Left hindlimb (tissue), 1 donor: ENCODE measurements at regions not wholly inside any gene's neighbourhood (a gene's known extent, or its start where the extent isn't known, plus 50 kb on each side); places are given as distances from the start of the nearest gene placed in this dataset.

Experiments
- DNase-seq: peaks from one replicate; pipeline ENCODE4 v3.0.0-alpha.2; 2018

DNA sequence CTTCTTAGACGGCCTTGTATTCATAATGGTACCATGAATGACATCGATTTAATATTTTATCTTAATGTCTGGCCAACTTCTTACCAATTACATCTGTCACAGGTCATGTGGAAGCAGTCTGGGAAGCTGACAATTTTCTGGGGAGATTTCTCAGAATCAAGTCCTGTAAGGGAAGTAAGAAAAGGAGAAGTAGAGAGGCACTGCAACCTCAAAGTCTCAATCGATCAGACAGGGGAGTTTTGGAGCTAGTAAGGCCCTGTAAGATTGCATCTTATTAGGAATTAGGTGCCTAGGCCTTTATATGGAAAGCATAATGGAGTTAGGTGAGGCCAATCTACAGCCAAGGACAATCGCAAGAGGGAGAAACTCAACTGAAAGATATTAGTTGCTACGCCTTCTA is 694.6 kb upstream of the SORCS1 start:
- no peak for DNase-seq

DNA sequence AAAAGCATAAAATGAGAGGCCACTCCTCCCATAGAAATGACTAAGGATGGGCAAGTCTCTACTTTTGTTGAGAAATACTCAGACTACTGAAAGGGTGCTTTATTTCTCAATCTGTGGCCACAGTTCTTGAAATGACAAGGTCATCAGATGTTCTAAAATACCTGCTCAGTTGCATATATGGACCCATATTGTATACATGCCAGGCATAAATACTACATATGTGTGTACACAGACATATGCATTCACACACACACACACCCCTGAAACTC is 691.5 kb upstream of the SORCS1 start:
- no peak for DNase-seq

DNA sequence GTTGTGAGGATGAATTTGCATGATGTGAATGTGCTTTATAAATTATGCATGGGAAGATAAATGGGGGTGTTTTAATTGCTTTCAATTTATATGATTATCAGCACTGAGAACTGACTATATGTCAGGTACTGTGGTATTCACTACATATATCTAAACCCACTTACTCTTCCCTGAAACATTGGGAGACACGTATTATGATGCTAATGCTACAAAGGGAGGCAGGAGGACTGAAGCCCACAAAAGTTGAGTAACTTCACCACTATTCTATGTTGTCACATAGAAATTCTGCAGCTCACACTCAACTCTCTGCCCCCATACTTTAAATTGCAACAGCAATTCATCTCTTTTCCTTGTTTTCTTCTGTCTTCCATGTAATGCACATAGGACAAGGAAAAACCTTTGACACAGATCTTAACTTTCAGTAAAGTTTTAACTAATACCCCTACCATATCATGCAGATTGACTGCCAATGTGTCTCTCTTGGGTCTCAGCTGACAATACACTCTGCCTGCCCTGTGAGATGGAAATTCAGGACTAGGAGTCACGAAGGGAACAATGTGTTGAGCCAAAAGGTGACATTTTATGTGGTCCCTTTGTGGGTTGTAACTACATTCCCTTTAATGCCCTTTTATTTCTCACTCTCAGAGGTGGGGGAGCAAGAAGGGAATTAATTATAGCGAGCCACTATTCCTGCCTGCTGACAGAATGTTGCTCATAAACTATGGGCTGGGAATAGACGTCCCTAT is 691.0 kb upstream of the SORCS1 start:
- DNase-seq, result no peak

DNA sequence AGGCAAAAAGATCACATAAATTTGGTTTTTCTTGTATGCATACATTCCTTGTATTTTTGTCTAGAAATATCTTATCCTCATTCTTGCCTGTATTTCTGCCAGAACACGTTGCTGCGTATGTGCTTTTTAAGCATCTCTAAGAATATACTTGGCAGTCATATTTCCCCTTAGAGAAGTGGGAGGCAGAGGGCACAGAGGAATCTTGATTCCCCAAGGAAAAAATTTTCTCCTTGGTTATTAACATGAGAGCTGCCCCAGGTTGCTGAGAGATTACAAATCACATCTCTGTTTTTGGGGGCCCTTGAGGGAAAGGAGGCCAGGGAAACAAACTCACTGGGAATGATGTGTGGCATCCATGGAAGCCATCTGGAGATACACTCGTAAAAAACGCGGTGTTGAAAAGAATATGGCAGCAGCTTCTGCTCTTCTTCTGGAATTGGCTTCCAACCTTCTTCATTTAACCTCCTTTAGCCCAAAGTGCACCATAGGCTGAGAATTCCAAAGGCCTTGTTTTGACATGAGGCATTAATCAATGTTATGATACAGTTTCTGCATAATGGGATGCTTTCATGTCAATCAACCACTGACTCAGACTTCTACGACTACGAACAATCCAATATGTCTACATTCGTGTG is 684.3 kb upstream of the SORCS1 start:
- no peak for DNase-seq

DNA sequence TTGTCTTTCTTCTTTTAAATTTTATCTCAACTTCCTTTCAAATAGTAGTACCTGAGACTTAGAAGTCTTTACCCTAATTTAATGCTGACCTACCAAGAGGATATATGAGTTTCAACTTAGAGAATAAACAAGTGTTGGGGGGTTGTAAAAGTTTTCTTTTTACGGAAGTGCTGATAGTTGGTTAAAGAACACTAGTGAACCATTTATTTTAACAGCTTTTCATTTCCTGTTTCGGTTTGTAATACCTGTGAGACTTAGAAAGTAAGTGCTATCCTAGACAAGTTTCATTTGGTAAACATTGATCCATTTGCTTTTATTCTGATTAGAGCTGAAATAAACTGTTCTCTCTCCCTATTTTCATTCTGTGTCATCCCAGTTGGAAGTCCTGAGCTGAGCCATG is 683.1 kb upstream of the SORCS1 start:
- no peak for DNase-seq

DNA sequence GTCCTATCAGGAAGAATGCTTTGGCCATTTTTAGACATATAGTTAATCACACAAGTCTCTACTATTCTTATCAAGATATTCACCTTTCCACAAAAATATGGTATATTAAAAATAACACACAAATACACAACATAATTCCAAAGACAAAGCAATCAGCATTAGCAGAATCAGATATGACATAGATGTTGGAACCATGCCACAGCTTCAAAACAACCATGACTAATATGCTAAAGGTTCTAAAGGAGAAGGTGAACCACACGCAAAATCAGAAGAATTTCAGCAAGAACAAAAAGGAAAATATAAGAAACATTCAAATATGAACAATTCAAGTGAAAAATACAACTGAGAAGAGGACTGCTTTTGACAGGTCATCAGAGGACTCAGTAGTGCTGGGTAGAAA is 670.2 kb upstream of the SORCS1 start:
- DNase-seq, result no peak

DNA sequence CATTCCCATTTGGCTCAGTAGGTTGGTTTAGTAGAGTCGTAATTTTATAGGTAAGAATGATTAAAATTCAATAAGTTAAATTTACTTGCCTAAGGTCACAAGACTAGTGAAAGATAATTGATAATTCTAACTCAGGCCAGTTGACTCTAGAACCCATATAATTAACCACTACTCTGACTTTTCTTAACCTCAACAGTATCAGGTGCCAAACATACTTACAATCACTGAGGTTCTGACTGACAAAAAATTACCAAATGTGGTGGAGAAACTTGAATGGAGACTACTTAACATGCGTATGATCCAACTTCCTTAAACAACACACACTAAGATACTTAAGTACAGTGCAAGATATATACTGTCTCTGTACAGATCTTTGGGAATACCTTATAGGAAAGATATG is 667.3 kb upstream of the SORCS1 start:
- DNase-seq, result no peak

DNA sequence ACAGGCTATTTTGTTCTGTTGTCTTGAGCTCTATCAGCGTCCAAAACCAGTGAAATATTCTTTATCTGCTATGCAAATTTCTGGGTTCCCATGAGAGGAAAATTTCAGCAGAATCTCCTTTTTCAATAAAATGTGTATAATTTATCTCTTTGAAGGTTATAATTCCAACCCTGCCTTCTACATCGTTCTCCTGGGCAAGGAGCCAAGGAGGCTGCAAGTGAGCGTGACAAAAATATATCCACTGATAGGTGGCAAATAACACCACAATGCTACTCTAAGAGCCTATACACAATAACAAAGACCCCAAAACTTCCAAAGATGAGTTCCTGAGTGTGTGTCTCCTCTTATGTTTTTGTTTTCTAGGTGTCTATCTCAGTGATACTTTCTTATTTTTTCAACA is 664.7 kb upstream of the SORCS1 start:
- DNase-seq, result no peak

DNA sequence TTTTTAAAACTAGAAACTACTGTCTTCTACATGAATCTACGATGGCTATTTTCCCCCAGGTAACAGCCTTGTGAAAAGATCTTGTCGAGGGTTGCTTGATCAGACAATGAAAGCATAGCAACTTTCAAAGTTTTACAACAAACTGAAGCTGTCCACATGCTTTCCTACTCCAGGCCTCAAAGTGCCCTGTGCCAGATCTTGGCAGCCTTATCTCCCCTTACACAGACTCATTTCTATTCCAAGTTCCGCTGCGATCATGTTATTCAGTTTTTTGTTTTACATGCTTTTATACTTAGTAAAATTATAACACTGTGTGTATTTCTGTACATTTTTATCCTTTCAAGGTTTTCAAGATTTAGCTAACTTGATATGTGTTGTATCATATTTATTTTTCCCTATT is 661.7 kb upstream of the SORCS1 start:
- DNase-seq, result no peak

DNA sequence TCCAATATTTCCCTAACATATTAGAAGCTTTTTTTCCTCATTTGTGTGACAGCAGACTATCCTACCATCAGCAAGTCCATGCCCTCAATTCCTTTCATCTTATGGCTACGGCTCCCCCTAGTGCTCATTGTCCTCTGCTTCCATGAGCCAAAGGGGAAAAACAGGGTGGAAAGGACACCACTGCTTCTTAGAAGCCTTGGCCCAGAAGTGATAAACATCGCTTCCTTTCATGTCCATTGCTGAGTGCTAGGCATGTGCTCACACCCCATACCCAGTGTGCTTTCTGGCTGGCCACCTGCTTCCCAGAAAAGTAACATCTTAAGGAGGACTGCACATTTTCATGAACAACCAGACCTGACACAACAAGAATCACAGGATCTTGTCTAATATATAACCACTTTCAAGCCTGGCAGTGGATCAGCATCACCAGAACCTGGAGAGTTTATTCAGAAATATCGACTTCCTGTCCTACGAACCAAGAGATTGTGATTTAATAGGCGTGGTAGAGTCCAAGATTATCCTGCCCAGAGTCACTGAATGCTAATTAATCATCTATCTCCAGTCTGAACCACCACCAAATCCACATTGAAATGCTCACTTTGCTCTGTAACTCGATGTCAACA is 650.5 kb upstream of the SORCS1 start:
- DNase-seq, result peak; percentile 34

DNA sequence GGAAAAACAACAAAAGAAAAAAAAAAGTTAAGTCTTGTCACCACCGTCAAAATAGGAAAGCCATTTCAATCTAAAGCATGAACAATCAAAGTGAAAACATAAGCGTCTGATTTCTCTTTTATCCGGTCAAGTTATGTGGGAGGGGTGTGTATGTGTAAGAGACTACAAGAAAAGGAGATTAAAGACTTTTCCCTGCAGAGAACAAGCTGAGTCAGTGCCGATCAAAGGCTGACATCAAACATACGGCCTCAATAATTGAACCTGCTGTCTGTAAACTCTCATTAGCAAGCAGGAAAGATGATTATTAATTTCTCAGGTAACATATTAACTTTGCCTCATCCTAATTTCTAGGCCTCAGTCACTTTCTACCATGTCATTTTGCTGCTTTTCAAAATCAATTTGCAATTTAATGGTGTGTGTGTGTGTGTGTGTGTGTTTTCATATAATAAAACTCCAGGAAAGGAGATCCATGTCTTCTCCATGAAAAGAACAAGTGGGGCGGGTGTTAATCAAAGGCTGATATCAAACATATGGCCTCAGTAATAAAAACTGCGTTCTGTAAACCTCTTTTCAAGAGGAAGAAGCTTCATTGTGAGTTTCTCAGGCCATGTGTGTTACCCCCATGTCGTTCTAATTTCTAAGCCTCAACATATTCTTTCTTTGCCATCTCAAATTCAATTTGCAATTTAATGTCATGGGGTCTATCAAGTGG is 649.1 kb upstream of the SORCS1 start:
- no peak for DNase-seq

DNA sequence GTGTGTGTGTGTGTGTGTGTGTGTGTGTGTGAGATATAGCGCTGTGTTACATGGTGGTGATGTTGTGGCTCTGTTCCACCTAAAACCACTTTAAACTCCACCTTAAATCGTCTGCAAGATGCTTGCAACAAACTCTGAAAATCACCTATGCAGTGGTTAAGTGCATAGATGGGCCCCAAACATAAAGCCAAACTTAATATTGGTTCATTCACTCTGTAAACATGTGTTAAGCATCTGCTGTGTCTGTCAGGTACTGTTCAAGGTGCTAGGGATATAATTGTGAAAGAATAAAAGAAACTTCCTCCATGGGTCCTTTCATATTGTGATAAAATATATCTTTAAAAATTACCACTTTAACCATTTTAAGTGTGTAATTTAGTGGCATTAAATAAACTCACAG is 645.4 kb upstream of the SORCS1 start:
- DNase-seq, result no peak

DNA sequence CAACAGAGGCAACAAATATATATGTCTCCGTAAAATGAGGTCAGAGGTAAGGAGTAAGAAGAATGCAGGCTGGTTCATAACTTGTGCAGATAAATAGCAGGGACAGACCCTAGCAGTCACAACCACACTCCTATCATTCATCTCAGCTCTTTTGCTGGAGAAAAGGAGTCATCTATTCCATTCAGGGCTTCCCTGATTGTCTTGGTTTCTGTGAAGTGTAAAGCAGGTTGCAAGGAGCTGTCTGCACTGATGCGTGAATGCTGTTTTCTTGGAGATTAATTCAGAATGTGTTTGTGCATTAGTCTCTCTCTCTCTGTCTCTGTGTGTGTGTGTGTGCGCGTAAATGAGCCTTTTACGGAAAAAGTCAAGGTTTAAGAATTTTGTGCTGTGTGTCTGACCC is 643.3 kb upstream of the SORCS1 start:
- DNase-seq, result no peak

DNA sequence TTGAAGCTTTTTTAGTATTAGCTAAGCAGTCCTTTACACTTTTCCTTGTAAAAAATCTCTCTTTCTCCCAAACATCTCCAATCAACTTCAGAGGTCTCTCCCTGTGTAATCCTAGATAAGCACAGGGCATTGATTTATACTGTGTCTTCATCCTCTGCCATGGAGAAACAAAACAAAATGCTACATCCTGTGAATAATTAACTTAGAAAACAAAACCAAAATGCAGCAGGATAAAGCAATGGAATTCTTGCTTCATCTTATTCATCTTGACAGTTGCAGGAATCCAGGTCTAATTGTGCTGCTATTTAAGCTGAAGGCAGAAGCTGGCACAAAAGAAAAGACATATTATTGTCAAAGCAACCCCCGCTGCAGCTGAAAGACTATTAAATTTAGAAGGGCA is 641.5 kb upstream of the SORCS1 start:
- no peak for DNase-seq

DNA sequence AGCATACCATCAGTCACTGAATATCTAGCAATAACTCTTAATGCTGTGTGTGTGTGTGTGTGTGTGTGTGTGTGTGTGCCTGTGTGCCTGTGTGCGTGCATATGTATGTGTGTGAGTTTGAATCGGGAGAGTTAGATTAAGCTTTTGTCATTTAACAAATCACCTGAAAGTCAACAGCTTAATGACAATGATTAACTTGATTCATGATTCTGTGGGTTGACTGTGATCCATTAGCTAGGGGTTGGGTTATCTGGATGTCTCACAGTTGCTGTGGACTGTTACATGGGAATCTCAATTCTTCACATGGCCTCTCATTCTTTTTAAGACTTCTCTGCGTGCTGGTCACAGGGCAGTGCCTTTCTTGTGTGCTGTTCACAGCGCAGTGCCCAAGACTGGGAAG is 639.0 kb upstream of the SORCS1 start:
- no peak for DNase-seq

DNA sequence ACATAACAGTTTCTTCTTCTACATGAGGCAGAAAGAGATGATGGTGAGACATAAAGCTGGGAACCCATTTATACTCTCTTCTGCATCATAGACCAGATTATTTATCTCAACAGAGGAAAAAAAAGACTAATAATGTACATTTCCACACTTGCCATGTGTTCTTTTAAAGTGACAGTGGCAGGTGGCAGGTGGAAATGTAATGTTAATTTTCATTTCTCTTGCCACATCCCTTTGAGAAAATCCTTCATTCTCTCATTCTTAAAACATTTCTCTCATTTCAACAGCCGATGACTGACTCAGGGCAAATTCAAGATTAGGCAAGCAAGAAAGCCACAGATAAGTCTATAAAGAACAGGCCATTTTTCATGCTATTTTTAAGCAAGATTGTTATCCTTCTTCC is 635.6 kb upstream of the SORCS1 start:
- DNase-seq, result no peak

DNA sequence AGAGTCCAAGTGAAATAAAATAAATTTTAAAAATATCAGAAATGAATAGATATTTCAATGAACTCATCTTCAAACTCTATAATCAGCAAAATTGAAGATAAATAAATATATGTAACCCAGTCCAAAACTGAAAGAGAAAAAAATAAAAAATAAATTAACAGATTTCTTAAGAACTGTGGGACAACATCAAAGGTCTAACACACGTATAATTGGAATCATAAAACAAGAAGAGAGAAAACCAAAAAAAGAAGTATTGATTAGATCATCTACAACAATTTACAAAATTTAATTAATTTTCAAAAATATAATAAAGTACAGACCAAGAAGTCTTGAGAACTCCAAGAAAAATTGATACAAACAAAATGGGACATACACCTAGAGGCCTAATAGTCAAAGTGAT is 625.8 kb upstream of the SORCS1 start:
- DNase-seq, result no peak

DNA sequence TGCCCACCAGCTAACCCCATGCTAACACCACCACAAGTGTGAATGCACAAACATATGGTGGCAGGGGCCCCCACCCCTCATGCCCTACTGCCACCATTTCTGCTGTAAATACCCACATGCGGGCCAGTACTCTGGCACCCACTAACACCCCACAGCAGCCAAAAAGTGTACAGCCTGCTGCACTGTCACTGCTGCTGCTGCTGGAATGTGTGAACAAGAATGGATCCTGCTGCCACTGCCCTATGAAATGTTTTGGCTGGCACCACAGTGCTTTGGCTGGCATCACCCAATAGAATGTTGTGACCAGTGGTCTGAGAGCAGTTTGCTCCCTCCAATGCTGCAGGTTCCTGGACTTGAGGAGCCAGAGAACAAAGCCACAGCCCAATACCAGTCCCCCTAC is 606.6 kb upstream of the SORCS1 start:
- no peak for DNase-seq

DNA sequence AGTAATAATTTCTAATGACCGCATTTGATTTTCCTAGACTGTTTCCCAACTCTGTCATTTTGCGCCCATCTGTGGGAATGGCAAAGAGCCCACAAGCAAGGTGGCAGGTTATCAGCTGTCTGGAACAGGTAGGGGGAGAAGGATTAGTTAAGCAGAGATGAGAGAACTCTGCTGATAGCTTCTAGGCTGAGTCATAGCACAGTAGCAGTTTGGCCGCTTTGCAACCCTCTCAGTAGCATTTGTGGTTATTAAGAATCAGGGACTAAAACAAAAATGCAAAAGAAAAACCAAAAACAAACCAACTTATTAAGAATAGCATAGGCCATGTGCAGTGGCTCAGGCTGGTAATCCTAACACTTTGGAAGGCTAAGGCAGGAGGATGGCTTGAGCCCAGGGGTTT is 602.7 kb upstream of the SORCS1 start:
- no peak for DNase-seq

DNA sequence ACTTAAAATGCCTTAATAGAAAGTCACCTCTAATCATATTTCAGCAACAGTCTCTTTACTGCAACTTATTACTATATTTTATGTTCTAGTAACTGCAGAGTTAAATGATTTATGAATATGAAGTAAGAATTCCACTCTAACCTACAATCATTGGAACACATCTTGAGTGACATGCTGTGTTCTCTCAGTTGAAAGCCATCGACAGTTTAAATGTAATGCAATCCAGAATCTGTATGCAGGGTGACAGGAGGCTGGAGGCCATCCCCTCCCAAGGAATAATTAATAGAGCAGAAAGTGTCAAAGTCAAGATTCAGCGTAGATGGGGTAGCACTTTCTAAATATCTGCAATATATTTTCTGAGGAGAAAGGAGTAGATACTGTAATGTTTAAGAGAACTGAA is 590.3 kb upstream of the SORCS1 start:
- no peak for DNase-seq

DNA sequence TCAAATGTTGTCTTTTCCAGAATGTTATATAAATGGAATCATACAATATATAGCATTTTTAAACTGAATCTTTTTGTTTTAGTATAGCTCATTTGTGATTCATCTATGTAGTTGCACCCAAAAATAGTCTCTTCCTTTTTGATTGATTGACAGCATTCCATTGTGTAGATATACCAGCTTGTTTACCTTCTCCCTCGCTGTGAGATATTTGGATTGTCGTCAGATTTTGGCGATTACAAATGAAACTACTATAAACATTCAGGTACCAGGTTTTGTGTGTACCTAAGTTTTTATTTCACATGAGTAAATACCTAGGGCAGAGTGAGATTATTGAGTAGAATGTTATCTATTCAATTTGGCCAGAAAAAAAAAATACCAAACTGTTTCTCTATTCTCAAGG is 584.7 kb upstream of the SORCS1 start:
- DNase-seq, result no peak

DNA sequence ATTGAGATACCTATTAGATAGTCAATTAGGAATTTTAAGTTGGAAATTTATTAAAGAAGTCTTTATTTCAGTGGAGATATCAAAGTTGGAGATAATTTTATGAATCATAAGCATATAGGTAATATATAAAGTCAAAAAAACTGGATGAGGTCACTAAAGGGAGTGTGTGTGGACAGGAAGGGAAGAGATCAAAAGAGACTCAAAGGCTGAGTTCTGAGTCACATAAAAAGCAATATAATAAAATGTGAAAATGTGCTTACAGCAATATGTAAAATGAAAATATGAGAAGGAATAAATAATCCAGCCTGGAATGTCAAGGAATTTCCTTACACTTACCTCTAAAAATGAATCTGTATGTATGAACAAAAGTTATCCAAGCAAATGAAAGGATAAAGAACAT is 583.3 kb upstream of the SORCS1 start:
- DNase-seq, result no peak

DNA sequence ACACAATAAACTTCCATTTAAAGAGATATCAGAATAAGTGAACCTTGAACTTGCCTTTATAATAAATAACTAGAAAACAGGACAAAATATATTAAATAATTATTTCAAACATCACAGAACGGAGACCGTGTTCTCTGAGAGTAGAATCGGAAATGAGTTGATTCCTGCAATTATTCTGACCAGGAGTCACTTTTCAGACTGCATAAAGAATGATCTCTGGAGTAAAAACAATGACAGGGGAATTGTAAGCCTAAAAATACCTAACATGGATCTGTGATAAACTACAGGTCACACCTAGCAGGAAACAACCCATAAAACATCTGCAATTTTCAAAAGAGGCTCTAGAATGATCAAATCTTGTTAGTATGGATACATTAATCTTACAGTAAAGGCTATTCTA is 577.5 kb upstream of the SORCS1 start:
- DNase-seq, result no peak

DNA sequence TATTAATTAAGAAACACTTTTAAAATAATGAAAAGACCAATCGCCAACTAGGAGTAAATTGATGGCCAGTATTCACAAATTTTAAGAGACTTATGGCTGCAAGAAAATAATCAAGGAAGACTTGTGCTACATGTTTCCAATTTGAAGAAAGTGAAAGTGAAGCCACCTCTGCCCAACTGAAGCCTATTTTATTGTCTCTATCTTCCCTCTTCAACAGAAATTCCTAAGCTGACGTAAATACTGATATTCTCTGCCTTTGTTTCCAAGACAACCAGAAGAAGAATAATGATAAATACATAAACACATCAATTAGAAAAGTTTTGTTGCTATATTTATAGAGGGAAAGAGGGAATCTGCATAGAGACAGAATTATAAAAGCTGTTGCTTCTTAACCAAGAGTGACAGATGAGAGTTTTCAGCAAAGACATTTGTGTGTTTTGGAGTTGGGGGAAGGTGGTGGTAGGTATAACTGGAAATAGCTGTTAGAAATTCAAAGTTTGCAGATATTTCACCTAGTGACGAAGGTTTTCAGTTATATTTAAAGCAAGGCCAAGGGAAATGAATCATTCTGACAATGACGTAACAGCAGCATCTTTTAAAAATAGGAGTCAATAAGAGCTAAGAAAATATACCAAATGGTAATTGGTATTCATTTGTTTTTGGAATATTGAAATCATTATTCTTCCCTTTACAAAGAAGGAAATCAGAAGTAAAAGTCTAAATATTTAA is 576.6 kb upstream of the SORCS1 start:
- no peak for DNase-seq
